Inferior parietal cortex (tissue), 1 donor: ENCODE measurements at regions not wholly inside any gene's neighbourhood (a gene's known extent, or its start where the extent isn't known, plus 50 kb on each side); places are given as distances from the start of the nearest gene placed in this dataset.
"Not testable (repeated sequence)": the region's sequence is repeated elsewhere in the genome, so short reads cannot be mapped to it uniquely, and the experiment has no call there.

Experiments
- DNase-seq: peaks from one replicate; pipeline ENCODE4 v3.0.0-alpha.2; 2016; ENCODE audit errors: extremely low spot score

DNA sequence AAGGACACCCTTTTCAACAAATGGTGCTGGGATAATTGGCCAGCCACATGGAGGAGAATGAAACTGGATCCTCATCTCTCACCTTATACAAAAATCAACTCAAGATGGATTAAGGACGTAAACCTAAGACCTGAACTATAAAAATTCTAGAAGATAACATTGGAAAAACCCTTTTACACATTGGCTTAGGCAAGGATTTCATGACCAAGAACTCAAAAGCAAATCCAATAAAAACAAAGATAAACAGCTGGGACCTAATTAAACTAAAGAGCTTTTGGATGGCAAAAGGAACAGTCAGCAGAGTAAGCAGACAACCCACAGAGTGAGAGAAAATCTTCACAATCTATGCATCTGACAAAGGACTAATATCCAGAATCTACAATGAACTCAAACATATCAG lies 96.9 kb upstream of the BNIP2 start:
- not testable (repeated sequence) for DNase-seq

DNA sequence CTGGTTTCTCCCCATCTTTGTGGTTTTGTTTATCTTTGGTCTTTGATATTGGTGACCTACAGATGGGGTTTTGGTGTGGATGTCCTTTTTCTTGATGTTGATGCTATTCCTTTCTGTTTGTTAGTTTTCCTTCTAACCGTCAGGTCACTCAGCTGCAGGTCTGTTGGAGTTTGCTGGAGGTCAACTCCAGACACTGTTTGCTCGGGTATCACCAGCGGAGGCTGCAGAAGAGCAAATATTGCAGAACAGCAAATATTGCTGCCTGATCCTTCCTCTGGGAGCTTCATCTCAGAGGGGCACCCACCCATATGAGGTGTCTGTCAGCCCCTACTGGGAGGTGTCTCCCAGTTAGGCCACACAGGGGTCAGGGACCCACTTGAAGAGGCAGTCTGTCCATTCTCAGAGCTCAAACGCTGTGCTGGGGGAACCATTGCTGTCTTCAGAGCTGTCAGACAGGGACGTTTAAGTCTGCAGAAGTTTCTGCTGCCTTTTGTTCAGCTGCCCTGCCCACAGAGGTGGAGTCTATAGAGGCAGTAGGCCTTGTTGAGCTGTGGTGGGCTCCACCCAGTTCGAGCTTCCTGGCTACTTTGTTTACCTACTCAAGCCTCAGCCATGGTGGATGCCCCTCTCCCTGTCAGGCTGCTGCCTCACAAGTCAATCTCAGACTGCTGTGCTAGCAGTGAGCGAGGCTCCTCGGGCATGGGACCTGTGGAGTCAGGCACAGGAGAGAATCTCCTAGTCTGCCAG lies 94.8 kb upstream of the BNIP2 start:
- not testable (repeated sequence) for DNase-seq

DNA sequence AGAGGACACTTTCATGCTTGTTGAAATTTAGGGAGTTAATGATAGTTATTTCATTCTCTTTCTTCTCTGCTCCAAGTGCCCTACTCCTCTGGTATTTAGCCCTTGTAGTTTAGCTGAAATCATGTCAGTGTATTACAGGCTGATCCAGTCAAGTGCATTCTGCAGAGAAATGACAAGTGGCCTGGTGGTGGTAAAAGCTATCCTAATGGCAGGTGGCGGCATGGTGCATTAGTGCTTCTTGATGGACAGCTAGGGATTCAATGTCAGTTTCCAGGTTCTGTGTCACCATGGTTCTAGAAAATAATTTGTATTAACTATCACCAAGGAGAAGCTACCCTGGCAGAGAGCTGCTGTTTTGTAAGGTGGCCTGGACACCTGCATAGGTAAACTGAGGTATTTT lies 90.0 kb upstream of the BNIP2 start:
- DNase-seq: no peak

DNA sequence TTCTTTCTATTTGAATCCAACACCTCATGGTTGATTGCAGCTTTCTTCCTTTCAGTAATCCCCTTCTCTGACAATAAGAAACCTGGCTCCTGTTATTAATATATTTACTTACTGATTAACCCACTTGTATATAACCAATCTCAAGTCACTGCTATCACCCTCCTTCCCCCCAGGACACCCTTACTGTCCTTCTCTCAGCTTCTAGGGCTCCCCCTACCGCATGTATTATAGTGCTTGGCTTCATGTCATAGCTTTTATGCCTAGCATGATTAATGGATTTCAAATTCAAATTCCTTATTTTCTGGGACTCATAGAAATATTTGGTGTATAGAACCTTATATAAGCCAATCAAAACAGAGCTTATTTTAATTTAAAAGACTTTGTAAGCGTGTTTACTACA lies 75.7 kb upstream of the BNIP2 start:
- DNase-seq: no peak

DNA sequence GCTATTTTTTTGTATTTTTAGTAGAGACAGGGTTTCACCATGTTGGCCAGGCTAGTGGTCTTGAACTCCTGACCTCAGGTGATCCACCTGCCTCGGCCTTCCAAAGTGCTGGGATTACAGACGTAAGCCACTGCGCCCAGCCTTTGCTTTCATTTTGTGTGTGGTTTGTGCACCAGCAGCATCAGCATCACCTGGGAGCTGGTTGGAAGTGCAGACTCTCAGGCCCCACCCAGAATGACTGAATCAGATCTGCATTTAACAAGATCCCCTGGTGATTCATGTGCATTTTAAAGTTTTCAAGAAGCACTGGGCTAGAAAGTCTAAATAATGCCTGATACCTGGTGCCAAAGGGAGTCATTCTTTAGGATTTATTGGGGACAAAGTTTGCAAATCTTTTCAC lies 73.4 kb upstream of the BNIP2 start:
- DNase-seq: no peak

DNA sequence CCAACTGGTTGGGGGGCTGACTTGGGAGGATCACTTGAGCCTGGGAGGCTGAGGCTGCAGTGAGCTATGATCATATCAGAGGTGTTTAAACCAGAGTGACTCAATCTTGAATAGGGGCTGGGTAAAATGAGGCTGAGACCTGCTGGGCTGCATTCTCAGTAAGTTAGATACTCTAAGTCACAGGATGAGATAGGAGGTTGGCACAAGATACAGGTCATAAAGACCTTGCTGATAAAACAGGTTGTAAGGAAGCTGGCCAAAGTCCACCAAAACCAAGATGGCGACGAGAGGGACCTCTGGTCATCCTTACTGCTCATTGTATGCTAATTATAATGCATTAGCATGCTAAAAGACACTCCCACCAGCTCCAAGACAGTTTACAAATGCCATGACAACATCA lies 71.1 kb upstream of the BNIP2 start:
- not testable (repeated sequence) for DNase-seq

DNA sequence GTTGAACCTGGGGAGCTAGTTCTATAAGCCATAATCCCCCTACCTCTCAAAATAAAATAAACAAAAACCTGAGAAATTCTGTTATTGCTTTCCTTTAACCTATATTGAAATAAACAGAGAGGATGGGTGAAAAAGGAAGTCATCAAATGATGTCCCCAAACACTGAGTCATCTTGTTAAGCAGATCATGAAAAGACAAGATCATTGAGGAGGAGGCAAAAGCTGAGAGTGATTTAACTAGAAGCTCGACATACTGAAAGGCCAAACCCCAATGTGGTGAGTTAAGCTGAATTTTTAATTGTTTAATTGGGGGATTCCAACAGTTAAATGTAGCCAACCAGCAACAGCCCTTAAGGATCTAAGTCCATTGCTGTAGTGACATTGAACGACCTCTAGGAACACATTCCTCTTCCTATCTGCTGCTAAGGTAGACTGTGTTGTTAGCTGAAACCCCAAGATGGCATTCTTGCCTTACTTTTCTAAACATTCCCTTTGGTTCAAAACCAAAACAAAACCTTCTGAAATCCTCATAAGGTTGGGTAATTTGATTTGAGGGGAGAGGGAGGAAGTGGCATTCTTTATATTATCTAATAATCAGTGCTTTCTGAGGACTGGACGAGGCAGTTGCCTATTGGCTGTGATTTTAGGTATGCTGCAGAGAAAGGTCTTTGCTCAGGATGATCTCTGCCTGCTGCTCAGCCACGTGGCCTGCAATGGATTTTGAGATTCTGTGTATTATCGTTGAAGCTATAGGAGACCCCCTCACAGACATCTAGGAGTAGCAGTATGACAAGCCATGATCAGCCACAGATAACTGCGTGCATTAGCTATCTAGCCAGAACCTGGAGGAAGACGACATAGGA lies 62.7 kb upstream of the BNIP2 start:
- DNase-seq: no peak

DNA sequence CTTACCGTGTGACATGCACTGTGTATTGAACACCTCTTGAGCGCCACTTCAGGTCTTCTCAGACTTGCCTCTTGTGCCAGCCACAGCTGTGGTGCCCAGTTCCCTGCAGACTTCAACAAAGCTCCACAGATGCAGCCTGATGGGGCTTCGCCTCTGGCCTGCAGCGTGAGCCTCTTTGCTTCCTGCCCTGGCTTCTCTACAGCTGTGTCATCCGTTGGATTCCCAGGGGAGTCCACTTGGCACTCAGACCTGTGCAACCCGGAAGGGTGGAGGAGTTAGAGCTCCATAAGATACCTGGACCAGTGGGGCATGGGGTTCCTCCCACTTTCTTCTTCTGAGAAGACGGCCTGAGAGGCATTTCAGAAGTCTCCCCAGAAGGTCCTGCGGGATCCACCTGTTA lies 57.7 kb upstream of the BNIP2 start:
- DNase-seq: no peak

DNA sequence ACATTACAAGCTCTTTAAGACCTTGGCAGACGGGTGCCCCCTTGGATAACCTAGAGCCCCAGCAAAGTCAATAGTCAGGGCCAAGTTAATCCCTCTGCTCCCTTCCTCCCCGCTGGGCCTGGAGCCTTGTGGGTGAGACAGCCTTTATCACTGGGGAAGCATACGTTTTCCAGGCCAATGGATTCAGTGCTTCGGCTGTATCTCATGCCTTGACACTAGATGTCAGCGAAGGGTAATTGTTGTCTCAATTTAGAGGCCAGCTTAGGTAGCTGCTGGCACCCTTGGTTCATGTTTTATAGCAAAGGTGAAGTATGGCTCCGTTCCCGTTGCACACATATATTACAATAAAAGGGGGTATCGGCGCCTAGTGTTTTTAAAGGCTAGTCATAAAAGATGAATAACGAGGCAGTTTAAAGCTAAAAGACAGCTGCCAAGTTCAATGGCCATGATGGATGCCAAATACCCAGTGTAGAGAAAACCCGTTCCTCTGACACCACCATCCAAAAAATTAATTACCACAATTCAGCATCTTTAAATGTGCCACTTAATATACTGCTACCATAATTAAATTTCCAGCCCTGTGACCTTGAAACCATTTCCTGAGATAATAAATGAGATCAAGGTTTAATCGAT lies 52.3 kb upstream of the BNIP2 start:
- no peak for DNase-seq

DNA sequence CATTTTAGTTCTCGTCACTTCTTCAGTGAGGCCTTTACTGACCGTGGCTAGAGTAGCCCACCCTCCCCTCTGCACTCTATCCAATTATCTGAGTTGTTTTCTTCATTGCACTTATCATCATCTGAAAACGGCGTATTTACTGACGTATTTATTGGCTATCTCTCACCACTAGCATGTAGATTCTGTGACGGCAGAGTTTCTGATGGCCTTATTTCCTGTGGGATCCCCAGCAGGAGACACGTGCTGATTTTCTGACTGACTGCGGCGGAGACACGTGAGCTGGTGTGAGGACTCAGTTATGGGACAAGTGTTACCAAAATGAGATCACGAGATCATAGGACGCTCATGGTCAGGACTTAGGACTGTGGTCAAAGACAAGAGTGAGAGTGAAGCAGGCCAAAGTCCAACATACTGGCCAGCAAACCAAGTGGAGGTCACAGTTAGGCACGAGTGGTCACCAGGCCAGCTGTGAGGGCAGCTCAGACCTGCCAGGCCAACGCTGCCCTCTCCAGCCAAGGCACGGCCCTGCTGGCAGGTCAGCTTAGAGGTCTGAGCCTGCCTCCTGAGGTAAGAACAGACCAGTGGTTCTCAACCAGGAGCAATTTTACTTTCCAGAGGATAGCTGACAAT lies 50.6 kb upstream of the BNIP2 start:
- DNase-seq: no peak
